ENCODE measurements at regions not wholly inside any gene's neighbourhood (a gene's known extent, or its start where the extent isn't known, plus 50 kb on each side); places are given as distances from the start of the nearest gene placed in this dataset.
"Not testable (repeated sequence)": the region's sequence is repeated elsewhere in the genome, so short reads cannot be mapped to it uniquely, and the experiment has no call there.

- no peaks in the 10 kb centered on the region for H3K36me3 ChIP-seq (ENCODE audit: control insufficient read depth, insufficient read depth, low read length, severe bottlenecking)
- H3K9ac ChIP-seq (ENCODE audit: low read length): no peak overlapping the region
- peaks cover 4% of the 10 kb centered on the region for H3K9me3 ChIP-seq (ENCODE audit: control insufficient read depth, low read length)
- H3K4me1 ChIP-seq (ENCODE audit: control insufficient read depth, insufficient read depth, low read length): peaks cover 12% of the 10 kb centered on the region
- no peak overlapping the region for H3K4me3 ChIP-seq (ENCODE audit: low read length)
- H3K27me3 ChIP-seq (replicated peaks; ENCODE audit: control insufficient read depth, insufficient read depth, low read length): no peaks in the 10 kb centered on the region
- no peak for DNase-seq (ENCODE audit: low read depth)
Observed at GRCh38 chr10:3375505-3375904, 202.9 kb upstream of the PITRM1 start.

- Histone ChIP-seq H3K9ac (ENCODE audit: low read length) (no peak overlapping the region), H3K9me3 (ENCODE audit: control insufficient read depth, low read length) (peaks cover 4% of the 10 kb centered on the region), H3K4me1 (ENCODE audit: control insufficient read depth, insufficient read depth, low read length) (peaks cover 12% of the 10 kb centered on the region), H3K4me3 (ENCODE audit: low read length) (no peak overlapping the region), H3K36me3 (ENCODE audit: control insufficient read depth, insufficient read depth, low read length, severe bottlenecking) (no peaks in the 10 kb centered on the region), H3K27me3 (replicated peaks; ENCODE audit: control insufficient read depth, insufficient read depth, low read length) (no peaks in the 10 kb centered on the region)
- DNase-seq (ENCODE audit: low read depth): no peak
Observed at GRCh38 chr10:3374914-3375313, 202.3 kb upstream of the PITRM1 start.

- not testable (repeated sequence) for H3K36me3 ChIP-seq (ENCODE audit: control insufficient read depth, insufficient read depth, low read length, severe bottlenecking); H3K9ac ChIP-seq (ENCODE audit: low read length)
- H3K4me1 ChIP-seq (ENCODE audit: control insufficient read depth, insufficient read depth, low read length): peaks cover 12% of the 10 kb centered on the region
Observed at GRCh38 chr10:3373374-3374027, 200.9 kb upstream of the PITRM1 start.

GRCh38 chr10:3372281-3372680 is 199.7 kb upstream of the PITRM1 start:
- H3K36me3 ChIP-seq (ENCODE audit: control insufficient read depth, insufficient read depth, low read length, severe bottlenecking): no peaks in the 10 kb centered on the region
- no peaks in the 10 kb centered on the region for H3K27me3 ChIP-seq (replicated peaks; ENCODE audit: control insufficient read depth, insufficient read depth, low read length)
- peak; percentile 61 for DNase-seq (ENCODE audit: low read depth)
- H3K9me3 ChIP-seq (ENCODE audit: control insufficient read depth, low read length): no peaks in the 10 kb centered on the region
- H3K4me1 ChIP-seq (ENCODE audit: control insufficient read depth, insufficient read depth, low read length): peaks cover 12% of the 10 kb centered on the region
- peak overlapping the region; percentile 67 for H3K9ac ChIP-seq (ENCODE audit: low read length)
- no peak overlapping the region for H3K4me3 ChIP-seq (ENCODE audit: low read length)

More at GRCh38 chr10:3373374-3374027, 200.9 kb upstream of the PITRM1 start:
- DNase-seq (ENCODE audit: low read depth); H3K4me3 ChIP-seq (ENCODE audit: low read length); H3K27me3 ChIP-seq (replicated peaks; ENCODE audit: control insufficient read depth, insufficient read depth, low read length); H3K9me3 ChIP-seq (ENCODE audit: control insufficient read depth, low read length): not testable (repeated sequence)

- H3K4me1 ChIP-seq (ENCODE audit: control insufficient read depth, insufficient read depth, low read length): peaks cover 12% of the 10 kb centered on the region
- not testable (repeated sequence) for H3K4me3 ChIP-seq (ENCODE audit: low read length); H3K36me3 ChIP-seq (ENCODE audit: control insufficient read depth, insufficient read depth, low read length, severe bottlenecking); H3K9me3 ChIP-seq (ENCODE audit: control insufficient read depth, low read length); DNase-seq (ENCODE audit: low read depth); H3K27me3 ChIP-seq (replicated peaks; ENCODE audit: control insufficient read depth, insufficient read depth, low read length)
- H3K9ac ChIP-seq (ENCODE audit: low read length): peak overlapping the region; percentile 67
Observed at GRCh38 chr10:3371624-3372023, 199.0 kb upstream of the PITRM1 start.

GRCh38 chr10:3366735-3367405 is 194.3 kb upstream of the PITRM1 start:
- no peaks in the 10 kb centered on the region for H3K36me3 ChIP-seq (ENCODE audit: control insufficient read depth, insufficient read depth, low read length, severe bottlenecking)

GRCh38 chr10:3366043-3366442 is 193.5 kb upstream of the PITRM1 start:
- no peaks in the 10 kb centered on the region for H3K4me1 ChIP-seq (ENCODE audit: control insufficient read depth, insufficient read depth, low read length)
- H3K9ac ChIP-seq (ENCODE audit: low read length): no peak overlapping the region
- H3K27me3 ChIP-seq (replicated peaks; ENCODE audit: control insufficient read depth, insufficient read depth, low read length): no peaks in the 10 kb centered on the region
- DNase-seq (ENCODE audit: low read depth): no peak
- H3K9me3 ChIP-seq (ENCODE audit: control insufficient read depth, low read length): peaks cover 13% of the 10 kb centered on the region
- no peaks in the 10 kb centered on the region for H3K36me3 ChIP-seq (ENCODE audit: control insufficient read depth, insufficient read depth, low read length, severe bottlenecking)
- H3K4me3 ChIP-seq (ENCODE audit: low read length): no peak overlapping the region

More at GRCh38 chr10:3366735-3367405, 194.3 kb upstream of the PITRM1 start:
- no peak overlapping the region for H3K4me3 ChIP-seq (ENCODE audit: low read length)
- peaks cover 6% of the 10 kb centered on the region for H3K9me3 ChIP-seq (ENCODE audit: control insufficient read depth, low read length)
- no peak for DNase-seq (ENCODE audit: low read depth)
- no peaks in the 10 kb centered on the region for H3K27me3 ChIP-seq (replicated peaks; ENCODE audit: control insufficient read depth, insufficient read depth, low read length)
- H3K9ac ChIP-seq (ENCODE audit: low read length): no peak overlapping the region
- peaks cover 2% of the 10 kb centered on the region for H3K4me1 ChIP-seq (ENCODE audit: control insufficient read depth, insufficient read depth, low read length)

- Histone ChIP-seq H3K9me3 (ENCODE audit: control insufficient read depth, low read length) (peaks cover 15% of the 10 kb centered on the region), H3K36me3 (ENCODE audit: control insufficient read depth, insufficient read depth, low read length, severe bottlenecking) (no peaks in the 10 kb centered on the region), H3K27me3 (replicated peaks; ENCODE audit: control insufficient read depth, insufficient read depth, low read length) (no peaks in the 10 kb centered on the region), H3K4me3 (ENCODE audit: low read length) (no peak overlapping the region), H3K4me1 (ENCODE audit: control insufficient read depth, insufficient read depth, low read length) (no peaks in the 10 kb centered on the region), H3K9ac (ENCODE audit: low read length) (no peak overlapping the region)
- no peak for DNase-seq (ENCODE audit: low read depth)
Observed at GRCh38 chr10:3365630-3366029, 193.0 kb upstream of the PITRM1 start.

- DNase-seq (ENCODE audit: low read depth): no peak
- Histone ChIP-seq H3K4me3 (ENCODE audit: low read length) (no peak overlapping the region), H3K27me3 (replicated peaks; ENCODE audit: control insufficient read depth, insufficient read depth, low read length) (no peaks in the 10 kb centered on the region), H3K9me3 (ENCODE audit: control insufficient read depth, low read length) (peaks cover 18% of the 10 kb centered on the region), H3K4me1 (ENCODE audit: control insufficient read depth, insufficient read depth, low read length) (no peaks in the 10 kb centered on the region), H3K9ac (ENCODE audit: low read length) (no peak overlapping the region), H3K36me3 (ENCODE audit: control insufficient read depth, insufficient read depth, low read length, severe bottlenecking) (no peaks in the 10 kb centered on the region)
Observed at GRCh38 chr10:3364768-3365480, 192.3 kb upstream of the PITRM1 start.

- Histone ChIP-seq H3K9me3 (ENCODE audit: control insufficient read depth, low read length) (peaks cover 20% of the 10 kb centered on the region), H3K27me3 (replicated peaks; ENCODE audit: control insufficient read depth, insufficient read depth, low read length) (no peaks in the 10 kb centered on the region), H3K36me3 (ENCODE audit: control insufficient read depth, insufficient read depth, low read length, severe bottlenecking) (no peaks in the 10 kb centered on the region), H3K4me1 (ENCODE audit: control insufficient read depth, insufficient read depth, low read length) (no peaks in the 10 kb centered on the region), H3K4me3 (ENCODE audit: low read length) (no peak overlapping the region), H3K9ac (ENCODE audit: low read length) (no peak overlapping the region)
- peak; percentile 54 for DNase-seq (ENCODE audit: low read depth)
Observed at GRCh38 chr10:3363311-3364045, 190.9 kb upstream of the PITRM1 start.

- H3K4me1 ChIP-seq (ENCODE audit: control insufficient read depth, insufficient read depth, low read length): no peaks in the 10 kb centered on the region
- H3K36me3 ChIP-seq (ENCODE audit: control insufficient read depth, insufficient read depth, low read length, severe bottlenecking): no peaks in the 10 kb centered on the region
- peaks cover 24% of the 10 kb centered on the region for H3K9me3 ChIP-seq (ENCODE audit: control insufficient read depth, low read length)
- DNase-seq (ENCODE audit: low read depth): no peak
- no peak overlapping the region for H3K9ac ChIP-seq (ENCODE audit: low read length)
- H3K27me3 ChIP-seq (replicated peaks; ENCODE audit: control insufficient read depth, insufficient read depth, low read length): no peaks in the 10 kb centered on the region
- H3K4me3 ChIP-seq (ENCODE audit: low read length): no peak overlapping the region
Observed at GRCh38 chr10:3362394-3362793, 189.8 kb upstream of the PITRM1 start.
